PC-3 (cell line): ENCODE measurements at regions not wholly inside any gene's neighbourhood (a gene's known extent, or its start where the extent isn't known, plus 50 kb on each side); places are given as distances from the start of the nearest gene placed in this dataset.

ENCODE experiments used
- ATAC-seq: fragments of 200-7000 bp; cut with Tn5 transposase; 2 replicates; pipeline ENCODE4 v1.9.1; 2020; ENCODE audit warnings: mild to moderate bottlenecking, moderate library complexity
- BruUV-seq: library from RNA; stranded (reverse); fragments of 400-500 nt; replicated peaks from 2 replicates; lab custom pipeline; 2021; lab: Mats Ljungman, UMichigan
- CTCF ChIA-PET: fragments of 300-600 bp; sonication (Branson Sonifier 250); formaldehyde crosslinking; loops from one replicate; lab custom pipeline; 2022; ENCODE audit warnings: antibody characterized with exemption; lab: Charles Lee
- POLR2A ChIA-PET: fragments of 300-600 bp; sonication (Branson Sonifier 250); formaldehyde crosslinking; loops from one replicate; lab custom pipeline; 2022; ENCODE audit warnings: antibody characterized with exemption; ENCODE audit not compliant: unreplicated experiment; lab: Charles Lee
- DNase-seq: peaks from one replicate; pipeline ENCODE4 v3.0.0-alpha.2; 2015
- H2AFZ ChIP-seq: fragments of 300-600 bp; sonication (generic); 2 replicates; pipeline ENCODE4 v1.6.0; 2016; ENCODE audit warnings: antibody characterized with exemption, low read length
- H3F3A ChIP-seq: fragments of 300-600 bp; sonication (generic); one replicate; pipeline ENCODE4 v1.6.0; 2017; ENCODE audit warnings: antibody characterized with exemption, low read length, control low read depth, mild to moderate bottlenecking; ENCODE audit not compliant: unreplicated experiment
- H3K27ac ChIP-seq: fragments of 300-600 bp; sonication (generic); 2 replicates; pipeline ENCODE4 v1.5.1; 2016; ENCODE audit warnings: mild to moderate bottlenecking, low read length
- H3K27me3 ChIP-seq: fragments of 300-600 bp; sonication (generic); 2 replicates; pipeline ENCODE4 v1.6.1; 2016; ENCODE audit warnings: low read length, mixed read lengths
- H3K36me3 ChIP-seq: fragments of 300-600 bp; sonication (generic); 2 replicates; pipeline ENCODE4 v1.6.1; 2016; ENCODE audit warnings: low read depth, mixed run types, low read length, mixed read lengths
- H3K4me1 ChIP-seq: fragments of 300-600 bp; sonication (generic); 2 replicates; pipeline ENCODE4 v1.5.1; 2016; ENCODE audit warnings: low read length; ENCODE audit not compliant: insufficient read depth
- H3K4me2 ChIP-seq: fragments of 300-600 bp; sonication (generic); 2 replicates; pipeline ENCODE4 v1.6.0; 2016; ENCODE audit warnings: low read length
- H3K4me3 ChIP-seq: fragments of 300-600 bp; sonication (generic); 2 replicates; pipeline ENCODE4 v1.5.1; 2016; ENCODE audit warnings: mild to moderate bottlenecking, low read length, mixed read lengths
- H3K79me2 ChIP-seq: fragments of 300-600 bp; sonication (generic); 2 replicates; pipeline ENCODE4 v1.6.1; 2017; ENCODE audit warnings: low read length, mixed read lengths
- H3K9ac ChIP-seq: fragments of 300-600 bp; sonication (generic); 2 replicates; pipeline ENCODE4 v1.6.0; 2016; ENCODE audit warnings: mild to moderate bottlenecking, low read length
- H3K9me2 ChIP-seq: fragments of 300-600 bp; sonication (generic); replicated peaks from 2 replicates; pipeline ENCODE4 v1.6.1; 2016; ENCODE audit warnings: mixed run types, low read length, mixed read lengths
- H3K9me3 ChIP-seq: fragments of 300-600 bp; sonication (generic); 2 replicates; pipeline ENCODE4 v1.6.1; 2016; ENCODE audit warnings: low read length, mixed read lengths
- H4K20me1 ChIP-seq: fragments of 300-600 bp; sonication (generic); 2 replicates; pipeline ENCODE4 v1.6.1; 2016; ENCODE audit warnings: low read length, mixed read lengths
- CTCF ChIP-seq: fragments of 300-600 bp; sonication (generic); conservative IDR thresholded peaks from 2 replicates; pipeline ENCODE4 v1.5.1; 2017; ENCODE audit warnings: antibody characterized with exemption, low read depth, mild to moderate bottlenecking, low read length
- EZH2 ChIP-seq: fragments of 300-600 bp; sonication (generic); IDR thresholded peaks from one replicate; pipeline ENCODE4 v1.6.1; 2017; ENCODE audit warnings: antibody characterized with exemption, mild to moderate bottlenecking, low read length; ENCODE audit not compliant: unreplicated experiment
- EZH2phosphoT487 ChIP-seq: fragments of 300-600 bp; sonication (generic); IDR thresholded peaks from 2 replicates; pipeline ENCODE4 v1.6.1; 2018; ENCODE audit warnings: mild to moderate bottlenecking, antibody characterized with exemption, low read length, borderline replicate concordance
- intact Hi-C: fragments of 100-400 bp; cut with micrococcal nuclease; formaldehyde crosslinking; loops from 2 replicates; pipeline ENCODE4 v1.9.0; 2023

- ChIA-PET POLR2A (no interaction called here), CTCF (no interaction called here)
- BruUV-seq: no TSS peak
Observed at GRCh38 chr5:174166231-174167079, 120.9 kb downstream of the NSG2 start.

GRCh38 chr5:174167080-174167910 is 121.8 kb downstream of the NSG2 start:
- no peak overlapping the region for H3K9ac ChIP-seq
- no peaks in the 10 kb centered on the region for H3K36me3 ChIP-seq
- no peak overlapping the region for H3K4me2 ChIP-seq
- H3K9me3 ChIP-seq: no peaks in the 10 kb centered on the region
- ATAC-seq (no peak), DNase-seq (no peak)
- H2AFZ ChIP-seq: no peak overlapping the region
- no peaks in the 10 kb centered on the region for H3F3A ChIP-seq
- POLR2A ChIA-PET: no interaction called here
- BruUV-seq: no TSS peak
- H3K27ac ChIP-seq: no peak overlapping the region
- peaks cover 36% of the 10 kb centered on the region for H3K27me3 ChIP-seq
- no peak overlapping the region for H3K4me3 ChIP-seq
- no peaks in the 10 kb centered on the region for H3K9me2 ChIP-seq
- TF ChIP-seq EZH2: no peak
- TF ChIP-seq EZH2phosphoT487: no peak
- no peak for TF ChIP-seq CTCF
- intact Hi-C loops: no loop called here
- no peaks in the 10 kb centered on the region for H4K20me1 ChIP-seq
- CTCF ChIA-PET: no interaction called here
- no peaks in the 10 kb centered on the region for H3K4me1 ChIP-seq
- H3K79me2 ChIP-seq: no peaks in the 10 kb centered on the region

More at GRCh38 chr5:174166231-174167079, 120.9 kb downstream of the NSG2 start:
- Histone ChIP-seq H4K20me1 (no peaks in the 10 kb centered on the region), H2AFZ (no peak overlapping the region), H3F3A (no peaks in the 10 kb centered on the region), H3K9me2 (no peaks in the 10 kb centered on the region), H3K27me3 (peaks cover 29% of the 10 kb centered on the region), H3K4me1 (no peaks in the 10 kb centered on the region), H3K36me3 (no peaks in the 10 kb centered on the region), H3K79me2 (no peaks in the 10 kb centered on the region), H3K4me3 (no peak overlapping the region), H3K9me3 (no peaks in the 10 kb centered on the region), H3K9ac (no peak overlapping the region), H3K4me2 (no peak overlapping the region), H3K27ac (no peak overlapping the region)
- DNase-seq: no peak
- TF ChIP-seq CTCF (no peak), EZH2phosphoT487 (no peak)
- ATAC-seq: no peak
- intact Hi-C loops: no loop called here
